HepG2 (cell line): ENCODE measurements at regions not wholly inside any gene's neighbourhood (a gene's known extent, or its start where the extent isn't known, plus 50 kb on each side); places are given as distances from the start of the nearest gene placed in this dataset.

Source experiments
- ARID3A ChIP-seq: IDR thresholded peaks from 2 replicates; pipeline ENCODE4 v1.6.1; 2012; ENCODE audit warnings: low read depth, low read length, improper control_type of control experiment
- ARID5B ChIP-seq: IDR thresholded peaks from 2 replicates; pipeline ENCODE4 v1.4.0; 2020; ENCODE audit warnings: mild to moderate bottlenecking, missing genetic modification reagents
- FOSL2 ChIP-seq: sonication (generic); formaldehyde crosslinking; IDR thresholded peaks from 2 replicates; pipeline ENCODE4 v1.4.0; 2020; ENCODE audit warnings: missing genetic modification reagents
- JARID2 ChIP-seq: sonication (generic); formaldehyde crosslinking; IDR thresholded peaks from 2 replicates; pipeline ENCODE4 v1.8.1; 2023; ENCODE audit warnings: missing genetic modification reagents, inconsistent platforms; ENCODE audit not compliant: insufficient replicate concordance
- KLF16 ChIP-seq, 2 experiments: sonication (generic) in 1 of 2; formaldehyde crosslinking in 1 of 2; IDR thresholded peaks; 2 replicates each; pipeline versions ENCODE4 v1.6.1 to v1.8.0; 2016 to 2023; ENCODE audit warnings: missing genetic modification reagents in 2 of 2, missing compliant biosample characterization in 1 of 2
- NFE2L2 ChIP-seq: fragments of 150-350 bp; IDR thresholded peaks from 2 replicates; pipeline ENCODE4 v1.6.1; 2014; ENCODE audit warnings: low read length
- PPARG ChIP-seq: conservative IDR thresholded peaks from 2 replicates; pipeline ENCODE4 v1.6.1; 2016; ENCODE audit warnings: missing biosample characterization, missing genetic modification reagents
- SAP130 ChIP-seq: IDR thresholded peaks from 2 replicates; pipeline ENCODE4 v1.6.1; 2016; ENCODE audit warnings: low read depth
- TGIF2 ChIP-seq: IDR thresholded peaks from 2 replicates; pipeline ENCODE4 v1.6.1; 2016; ENCODE audit warnings: control low read depth, missing compliant biosample characterization
- ZNF260 ChIP-seq: sonication (generic); formaldehyde crosslinking; IDR thresholded peaks from 2 replicates; pipeline ENCODE4 v1.4.0; 2020; ENCODE audit warnings: missing genetic modification reagents, low read depth, mild to moderate bottlenecking, borderline replicate concordance
- ZNF367 ChIP-seq: sonication (generic); formaldehyde crosslinking; IDR thresholded peaks from 2 replicates; pipeline ENCODE4 v1.4.0; 2020; ENCODE audit warnings: missing genetic modification reagents, borderline replicate concordance
- ZNF407 ChIP-seq: sonication (generic); formaldehyde crosslinking; IDR thresholded peaks from one replicate; pipeline ENCODE4 v1.5.1; 2020; ENCODE audit warnings: mild to moderate bottlenecking, missing genetic modification reagents; ENCODE audit errors: not compliant biosample characterization
- ZNF563 ChIP-seq: sonication (generic); formaldehyde crosslinking; IDR thresholded peaks from 2 replicates; pipeline ENCODE4 v1.8.0; 2022; ENCODE audit warnings: mild to moderate bottlenecking, moderate library complexity, missing genetic modification reagents

GRCh38 chr2:212912445-212913103, 238.8 kb downstream of the IKZF2 start (continued):
- TF ChIP-seq ARID3A, result peak; percentile 86
- no peak for TF ChIP-seq JARID2 (CRISPR knock-in tag)
- TF ChIP-seq TGIF2, result 0 out of 2 replicates have a peak, but pooled peaks have one; percentile 23
- TF ChIP-seq ZNF407 (CRISPR knock-in tag), result no peak
- no peak for TF ChIP-seq KLF16 (CRISPR knock-in tag; IDR thresholded peaks at IDR 0.05)
- TF ChIP-seq ARID5B, result peak; percentile 47; the same call in 1 of the 2 replicates
- TF ChIP-seq NFE2L2, result no peak
- TF ChIP-seq ZNF367 (CRISPR knock-in tag), result no peak
- TF ChIP-seq FOSL2, result peak; percentile 68; the same call in 1 of the 2 replicates
- TF ChIP-seq ZNF563 (CRISPR knock-in tag), result no peak
- peak; percentile 45 for TF ChIP-seq SAP130 (CRISPR knock-in tag)
- no peak for TF ChIP-seq ZNF260 (CRISPR knock-in tag)
- peak; percentile 36; the same call in 1 of the 2 replicates for TF ChIP-seq PPARG (CRISPR knock-in tag)
